Jurkat, Clone E6-1 (cell line): ENCODE measurements at regions not wholly inside any gene's neighbourhood (a gene's known extent, or its start where the extent isn't known, plus 50 kb on each side); places are given as distances from the start of the nearest gene placed in this dataset.
"Not testable (repeated sequence)": the region's sequence is repeated elsewhere in the genome, so short reads cannot be mapped to it uniquely, and the experiment has no call there.

Experiments
- DNase-seq: peaks from one replicate; pipeline ENCODE4 v3.0.0-alpha.2; 2011; ENCODE audit warnings: low read depth, low spot score
- H3K4me3 ChIP-seq: 2 replicates; pipeline ENCODE4 v1.5.1; 2011; ENCODE audit warnings: mild to moderate bottlenecking, low read length, control low read depth, moderate library complexity

- no peak for DNase-seq
- H3K4me3 ChIP-seq = no peak overlapping the region
These were observed 353.3 kb upstream of the CLINT1 start for GRCh38 chr5:158212237-158212636.

- no peak overlapping the region for H3K4me3 ChIP-seq
- no peak for DNase-seq
These were observed 350.4 kb upstream of the CLINT1 start for GRCh38 chr5:158209219-158209908.

- H3K4me3 ChIP-seq = no peak overlapping the region
- no peak for DNase-seq
These were observed 348.8 kb upstream of the CLINT1 start for GRCh38 chr5:158207733-158208132.

- H3K4me3 ChIP-seq = no peak overlapping the region
These were observed 347.0 kb upstream of the CLINT1 start for GRCh38 chr5:158205992-158206391.

GRCh38 chr5:158203261-158203660, 344.3 kb upstream of the CLINT1 start:
- no peak overlapping the region for H3K4me3 ChIP-seq
- no peak for DNase-seq

More at GRCh38 chr5:158205992-158206391, 347.0 kb upstream of the CLINT1 start:
- DNase-seq = no peak

GRCh38 chr5:158202801-158203200, 343.9 kb upstream of the CLINT1 start:
- H3K4me3 ChIP-seq = no peak overlapping the region

GRCh38 chr5:158200619-158201018, 341.7 kb upstream of the CLINT1 start:
- no peak overlapping the region for H3K4me3 ChIP-seq
- no peak for DNase-seq

More at GRCh38 chr5:158202801-158203200, 343.9 kb upstream of the CLINT1 start:
- no peak for DNase-seq

GRCh38 chr5:158198636-158199035, 339.7 kb upstream of the CLINT1 start:
- no peak overlapping the region for H3K4me3 ChIP-seq
- DNase-seq = no peak

- DNase-seq = no peak
- H3K4me3 ChIP-seq = no peak overlapping the region
These were observed 336.7 kb upstream of the CLINT1 start for GRCh38 chr5:158195416-158196210.

- DNase-seq = peak; percentile 24
- H3K4me3 ChIP-seq = no peak overlapping the region
These were observed 335.6 kb upstream of the CLINT1 start for GRCh38 chr5:158194561-158194976.

GRCh38 chr5:158193395-158193794, 334.4 kb upstream of the CLINT1 start:
- DNase-seq = not testable (repeated sequence)

GRCh38 chr5:158180407-158180806, 321.5 kb upstream of the CLINT1 start:
- DNase-seq = no peak

More at GRCh38 chr5:158193395-158193794, 334.4 kb upstream of the CLINT1 start:
- not testable (repeated sequence) for H3K4me3 ChIP-seq

GRCh38 chr5:158179271-158179670, 320.3 kb upstream of the CLINT1 start:
- no peak for DNase-seq
- H3K4me3 ChIP-seq = no peak overlapping the region

More at GRCh38 chr5:158180407-158180806, 321.5 kb upstream of the CLINT1 start:
- H3K4me3 ChIP-seq = no peak overlapping the region

GRCh38 chr5:158178535-158178934, 319.6 kb upstream of the CLINT1 start:
- no peak for DNase-seq
- H3K4me3 ChIP-seq = no peak overlapping the region

GRCh38 chr5:158177146-158177545, 318.2 kb upstream of the CLINT1 start:
- no peak overlapping the region for H3K4me3 ChIP-seq
- no peak for DNase-seq

GRCh38 chr5:158175934-158176481, 317.1 kb upstream of the CLINT1 start:
- no peak for DNase-seq
- H3K4me3 ChIP-seq = no peak overlapping the region

- no peak overlapping the region for H3K4me3 ChIP-seq
- DNase-seq = peak; percentile 49
These were observed 316.2 kb upstream of the CLINT1 start for GRCh38 chr5:158174918-158175851.

- H3K4me3 ChIP-seq = no peak overlapping the region
- no peak for DNase-seq
These were observed 315.1 kb upstream of the CLINT1 start for GRCh38 chr5:158174026-158174425.

- no peak for DNase-seq
- H3K4me3 ChIP-seq = no peak overlapping the region
These were observed 313.1 kb upstream of the CLINT1 start for GRCh38 chr5:158172005-158172404.
